Tibial artery (tissue), 4 donors: ENCODE measurements at regions not wholly inside any gene's neighbourhood (a gene's known extent, or its start where the extent isn't known, plus 50 kb on each side); places are given as distances from the start of the nearest gene placed in this dataset.
"Not testable (repeated sequence)": the region's sequence is repeated elsewhere in the genome, so short reads cannot be mapped to it uniquely, and the experiment has no call there.

Experiments used
- DNase-seq, 2 donors: peaks; one replicate each; pipeline ENCODE4 v3.0.0-alpha.2; 2019
- H3K27ac ChIP-seq, 2 donors: fragments of 200-600 bp; sonication (generic) in 1 of 2; 1 replicate in 1 of 2; 2 replicates in 1 of 2; pipeline ENCODE4 v1.5.1; 2018 to 2019; ENCODE audit warnings: mild to moderate bottlenecking in 1 of 2
- H3K27me3 ChIP-seq, 2 donors: fragments of 200-600 bp; sonication (generic) in 1 of 2; one replicate each; pipeline versions ENCODE4 v1.5.1 to v1.6.0; 2016 to 2019
- H3K36me3 ChIP-seq, 3 donors: fragments of 200-600 bp; sonication (generic) in 2 of 3; one replicate each; pipeline ENCODE4 v1.5.1; 2016 to 2019; ENCODE audit warnings: mild to moderate bottlenecking in 2 of 3
- H3K4me1 ChIP-seq, 4 donors: fragments of 200-600 bp; sonication (generic) in 2 of 4; 1 replicate in 3 of 4; 2 replicates in 1 of 4; pipeline ENCODE4 v1.5.1; 2016 to 2019
- H3K4me3 ChIP-seq, 2 donors: fragments of 200-600 bp; sonication (generic) in 1 of 2; 1 replicate in 1 of 2; 2 replicates in 1 of 2; pipeline ENCODE4 v1.5.1; 2018 to 2019; ENCODE audit warnings: mild to moderate bottlenecking in 2 of 2
- H3K9me3 ChIP-seq, 3 donors: fragments of 200-600 bp; sonication (generic) in 1 of 3; one replicate each; pipeline ENCODE4 v1.5.1; 2016 to 2019
- intact Hi-C: fragments of 100-400 bp; cut with DNase I; formaldehyde crosslinking; loops from one replicate; pipeline ENCODE4 v1.15.0; 2023; ENCODE audit warnings: low total_unique reads
- TF ChIP-seq, protein P1 (sequence below), 2 experiments: fragments of 200-600 bp in 1 of 2; fragments of 450-650 bp in 1 of 2; IDR thresholded peaks; one replicate each; pipeline ENCODE4 v1.5.1; 2017 to 2019; ENCODE audit warnings: antibody characterized with exemption in 2 of 2, mild to moderate bottlenecking in 1 of 2, moderate library complexity in 1 of 2

DNA sequence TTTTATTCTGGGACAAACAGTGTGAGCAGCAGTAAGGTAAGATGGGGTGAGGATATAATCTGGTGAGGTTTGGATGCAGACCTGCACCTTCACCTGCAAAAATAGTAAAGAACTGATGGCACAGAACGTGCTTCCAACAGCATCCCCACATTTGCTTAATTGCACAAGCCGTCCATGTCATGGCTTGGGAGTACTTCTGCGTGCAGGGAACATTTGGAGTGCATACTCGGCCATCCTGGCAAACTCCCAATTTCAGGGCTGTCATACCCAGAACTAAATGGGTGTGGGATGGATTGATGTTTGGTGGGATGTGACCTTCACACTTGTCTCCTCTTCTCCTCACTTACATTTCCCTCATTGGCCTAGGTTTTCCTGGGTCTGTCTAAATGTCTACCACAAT lies 76.8 kb upstream of the TSPY4 start:
- DNase-seq, result no peak
- intact Hi-C loops, result no loop called here
- Histone ChIP-seq H3K27ac (no peak overlapping the region), H3K4me1 (no peaks in the 10 kb centered on the region), H3K36me3 (no peaks in the 10 kb centered on the region), H3K4me3 (no peak overlapping the region), H3K9me3 (no peaks in the 10 kb centered on the region), H3K27me3 (no peaks in the 10 kb centered on the region)
- TF ChIP-seq, protein P1, sequence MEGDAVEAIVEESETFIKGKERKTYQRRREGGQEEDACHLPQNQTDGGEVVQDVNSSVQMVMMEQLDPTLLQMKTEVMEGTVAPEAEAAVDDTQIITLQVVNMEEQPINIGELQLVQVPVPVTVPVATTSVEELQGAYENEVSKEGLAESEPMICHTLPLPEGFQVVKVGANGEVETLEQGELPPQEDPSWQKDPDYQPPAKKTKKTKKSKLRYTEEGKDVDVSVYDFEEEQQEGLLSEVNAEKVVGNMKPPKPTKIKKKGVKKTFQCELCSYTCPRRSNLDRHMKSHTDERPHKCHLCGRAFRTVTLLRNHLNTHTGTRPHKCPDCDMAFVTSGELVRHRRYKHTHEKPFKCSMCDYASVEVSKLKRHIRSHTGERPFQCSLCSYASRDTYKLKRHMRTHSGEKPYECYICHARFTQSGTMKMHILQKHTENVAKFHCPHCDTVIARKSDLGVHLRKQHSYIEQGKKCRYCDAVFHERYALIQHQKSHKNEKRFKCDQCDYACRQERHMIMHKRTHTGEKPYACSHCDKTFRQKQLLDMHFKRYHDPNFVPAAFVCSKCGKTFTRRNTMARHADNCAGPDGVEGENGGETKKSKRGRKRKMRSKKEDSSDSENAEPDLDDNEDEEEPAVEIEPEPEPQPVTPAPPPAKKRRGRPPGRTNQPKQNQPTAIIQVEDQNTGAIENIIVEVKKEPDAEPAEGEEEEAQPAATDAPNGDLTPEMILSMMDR (IDR thresholded peaks at IDR 0.05), result no peak

DNA sequence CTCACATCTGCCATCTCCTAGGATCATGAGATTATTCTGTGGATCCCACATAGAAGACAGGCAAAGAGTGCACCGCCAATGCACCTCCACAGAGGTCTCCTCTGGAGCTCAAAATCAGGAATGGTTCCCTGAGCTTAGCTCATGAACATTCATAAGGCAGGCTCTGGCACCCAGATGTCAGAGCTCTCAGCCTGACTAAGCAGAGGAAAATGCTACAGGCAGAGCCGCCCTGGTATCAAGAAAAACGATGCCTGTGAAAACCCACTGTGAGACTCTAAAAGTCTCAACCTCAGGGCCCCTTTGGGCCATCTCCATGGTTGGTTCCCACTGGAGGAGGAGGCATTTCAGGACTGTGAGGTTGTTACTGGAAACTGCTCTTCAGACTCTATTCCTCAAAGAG lies 71.7 kb upstream of the TSPY4 start:
- Histone ChIP-seq H3K9me3 (no peaks in the 10 kb centered on the region), H3K27ac (no peak overlapping the region), H3K36me3 (no peaks in the 10 kb centered on the region), H3K27me3 (no peaks in the 10 kb centered on the region), H3K4me3 (no peak overlapping the region), H3K4me1 (no peaks in the 10 kb centered on the region)
- DNase-seq, result no peak
- TF ChIP-seq, protein P1 (IDR thresholded peaks at IDR 0.05), result no peak
- intact Hi-C loops, result no loop called here

- H3K4me1 ChIP-seq, H3K9me3 ChIP-seq, H3K36me3 ChIP-seq, intact Hi-C loops, DNase-seq, H3K4me3 ChIP-seq, H3K27ac ChIP-seq, H3K27me3 ChIP-seq: not testable (repeated sequence)
Measured at GRCh38 chrY:9270351-9270750, 66.9 kb upstream of the TSPY4 start.

- H3K4me3 ChIP-seq, H3K36me3 ChIP-seq, H3K27me3 ChIP-seq, H3K9me3 ChIP-seq, H3K4me1 ChIP-seq, DNase-seq, H3K27ac ChIP-seq, intact Hi-C loops: not testable (repeated sequence)
Measured at GRCh38 chrY:9272847-9273246, 64.4 kb upstream of the TSPY4 start.

DNA sequence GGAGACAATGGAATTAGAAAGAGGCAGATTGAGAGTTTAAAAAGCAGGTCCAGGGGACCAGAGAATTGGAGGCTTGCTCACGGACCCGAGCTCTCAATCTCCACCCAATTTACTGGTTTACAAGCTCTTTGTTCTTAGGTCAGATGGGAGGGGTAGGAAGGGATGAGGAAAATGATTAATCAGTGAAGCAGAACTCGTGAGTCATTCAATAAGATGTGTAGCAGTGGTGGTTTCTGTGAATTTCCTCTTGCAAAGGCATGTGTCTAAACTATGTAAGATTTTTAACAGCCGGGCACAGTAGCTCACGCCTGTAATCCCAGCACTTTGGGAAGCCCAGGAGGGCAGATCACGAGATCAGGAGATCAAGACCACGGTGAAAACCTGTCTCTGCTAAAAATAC lies 58.4 kb upstream of the TSPY4 start:
- H3K36me3 ChIP-seq, DNase-seq, intact Hi-C loops, H3K27ac ChIP-seq, H3K4me1 ChIP-seq, H3K9me3 ChIP-seq, H3K4me3 ChIP-seq, H3K27me3 ChIP-seq: not testable (repeated sequence)
